Kidney (tissue), 13 donors: ENCODE measurements at regions not wholly inside any gene's neighbourhood (a gene's known extent, or its start where the extent isn't known, plus 50 kb on each side); places are given as distances from the start of the nearest gene placed in this dataset.
"Not testable (repeated sequence)": the region's sequence is repeated elsewhere in the genome, so short reads cannot be mapped to it uniquely, and the experiment has no call there.

Experiments
- DNase-seq, 5 donors: peaks; one replicate each; pipeline ENCODE4 v3.0.0-alpha.2; 2013 to 2020
- FAIRE-seq: peaks from 2 replicates; lab custom pipeline; 2012; peaks lifted over from hg19 to GRCh38; lab: Jason Lieb, UNC
- H3K27ac ChIP-seq, 2 donors: one replicate each; pipeline ENCODE4 v1.7.0; 2013; ENCODE audit warnings: low read depth in 2 of 2, low read length in 2 of 2, inconsistent platforms in 1 of 2
- H3K27me3 ChIP-seq: one replicate; pipeline ENCODE4 v1.7.1; 2013; ENCODE audit warnings: low read length, inconsistent platforms; ENCODE audit not compliant: control insufficient read depth, insufficient read depth
- H3K36me3 ChIP-seq, 3 donors: one replicate each; pipeline versions ENCODE4 v1.7.0 to v1.7.1; 2013; ENCODE audit warnings: low read length in 3 of 3, control low read depth in 1 of 3, inconsistent platforms in 1 of 3; ENCODE audit not compliant: insufficient read depth in 3 of 3, control insufficient read depth in 2 of 3
- H3K4me1 ChIP-seq, 3 donors: one replicate each; pipeline versions ENCODE4 v1.7.0 to v1.7.1; 2013; ENCODE audit warnings: low read length in 3 of 3, inconsistent platforms in 1 of 3, low read depth in 1 of 3; ENCODE audit not compliant: control insufficient read depth in 2 of 3, insufficient read depth in 2 of 3
- H3K4me3 ChIP-seq, 3 donors: one replicate each; pipeline versions ENCODE4 v1.7.0 to v1.8.1; 2013; ENCODE audit warnings: low read length in 3 of 3, control low read depth in 1 of 3, inconsistent platforms in 1 of 3
- H3K9ac ChIP-seq, 3 donors: one replicate each; pipeline versions ENCODE4 v1.7.0 to v1.7.1; 2013; ENCODE audit warnings: low read length in 3 of 3, control low read depth in 1 of 3, inconsistent platforms in 1 of 3
- H3K9me3 ChIP-seq, 3 donors: one replicate each; pipeline versions ENCODE4 v1.7.0 to v1.7.1; 2013; ENCODE audit warnings: low read length in 3 of 3, control low read depth in 1 of 3, inconsistent platforms in 1 of 3; ENCODE audit not compliant: control insufficient read depth in 2 of 3, insufficient read depth in 1 of 3
- CTCF ChIP-seq: IDR thresholded peaks from 3 replicates; pipeline ENCODE4 v1.5.1; 2012; ENCODE audit warnings: mild to moderate bottlenecking, moderate library complexity, borderline replicate concordance; ENCODE audit not compliant: insufficient read depth; ENCODE audit errors: extremely low read depth
- intact Hi-C: fragments of 100-400 bp; cut with DNase I; formaldehyde crosslinking; loops from one replicate; pipeline ENCODE4 v1.11.1; 2022
- donor health status: control.
- donor health status: control.
- donor health status: control.
- donor health status: control.
- donor health status: control.
- donor health status: DM: yes; HTN: yes; CAD: no.
- donor health status: Normal renal cell carcinoma (clear cell type).

- Histone ChIP-seq H3K9me3 (no peaks in the 10 kb centered on the region), H3K9ac (no peak overlapping the region), H3K27ac (no peak overlapping the region), H3K4me3 (no peak overlapping the region), H3K4me1 (no peaks in the 10 kb centered on the region), H3K36me3 (no peaks in the 10 kb centered on the region), H3K27me3 (no peaks in the 10 kb centered on the region)
- no peak for DNase-seq
- intact Hi-C loops: no loop called here
- no peak for TF ChIP-seq CTCF
- no peak for FAIRE-seq
Observed at GRCh38 chr4:125225806-125226205, 88.9 kb upstream of the FAT4 start.

DNA sequence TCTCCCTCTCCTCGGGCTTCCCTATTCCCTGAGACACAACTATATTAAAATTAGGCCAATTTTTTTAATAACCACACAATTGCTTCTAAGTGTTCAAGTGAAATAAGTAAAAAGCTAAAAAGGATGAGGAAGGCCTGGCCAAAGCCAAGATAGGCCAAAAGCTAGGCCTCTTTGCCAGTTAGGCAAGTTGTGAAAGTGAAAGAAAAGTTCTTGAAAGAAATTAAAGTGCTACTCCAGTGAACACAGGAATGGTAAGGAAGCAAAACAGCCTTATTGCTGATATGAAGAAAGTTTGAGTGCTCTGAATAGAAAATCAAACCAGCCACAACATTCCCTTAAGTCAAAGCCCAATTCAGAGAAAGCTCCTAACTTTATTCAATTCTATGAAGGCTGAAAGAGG is 114.2 kb upstream of the FAT4 start:
- H3K4me1 ChIP-seq: no peaks in the 10 kb centered on the region
- FAIRE-seq: no peak
- TF ChIP-seq CTCF: no peak
- no peak overlapping the region for H3K9ac ChIP-seq
- H3K4me3 ChIP-seq: no peak overlapping the region
- no peaks in the 10 kb centered on the region for H3K36me3 ChIP-seq
- DNase-seq: no peak
- H3K27me3 ChIP-seq: no peaks in the 10 kb centered on the region
- H3K9me3 ChIP-seq: no peaks in the 10 kb centered on the region
- H3K27ac ChIP-seq: no peak overlapping the region
- intact Hi-C loops: no loop called here

- no peaks in the 10 kb centered on the region for H3K4me1 ChIP-seq
- DNase-seq (no peak), FAIRE-seq (peak; percentile 32)
- H3K27ac ChIP-seq: no peak overlapping the region
- no peaks in the 10 kb centered on the region for H3K27me3 ChIP-seq
- no peaks in the 10 kb centered on the region for H3K9me3 ChIP-seq
- H3K9ac ChIP-seq: no peak overlapping the region
- intact Hi-C loops: no loop called here
- no peak for TF ChIP-seq CTCF
- no peak overlapping the region for H3K4me3 ChIP-seq
- no peaks in the 10 kb centered on the region for H3K36me3 ChIP-seq
Observed at GRCh38 chr4:125198916-125199315, 115.8 kb upstream of the FAT4 start.

DNA sequence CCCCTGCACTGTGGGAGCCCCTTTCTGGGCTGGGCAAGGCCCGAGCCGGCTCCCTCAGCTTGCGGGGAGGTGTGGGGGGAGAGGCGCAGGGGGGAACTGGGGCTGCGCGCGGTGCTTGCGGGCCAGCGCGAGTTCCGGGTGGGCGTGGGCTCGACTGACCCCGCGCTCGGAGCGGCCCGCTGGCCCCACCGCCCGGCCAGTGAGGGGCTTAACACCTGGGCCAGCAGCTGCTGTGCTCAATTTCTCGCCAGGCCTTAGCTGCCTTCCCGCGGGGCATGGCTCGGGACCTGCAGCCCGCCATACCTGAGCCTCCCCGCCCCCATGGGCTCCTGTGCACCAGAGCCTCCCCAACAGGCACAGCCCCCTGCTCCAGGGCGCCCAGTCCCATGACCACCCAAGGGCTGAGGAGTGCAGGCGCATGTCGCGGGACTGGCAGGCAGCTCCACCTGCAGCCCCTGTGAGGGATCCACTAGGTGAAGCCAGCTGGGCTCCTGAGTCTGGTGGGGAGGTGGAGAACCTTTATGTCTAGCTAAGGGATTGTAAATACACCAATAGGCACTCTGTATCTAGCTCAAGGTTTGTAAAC is 122.8 kb upstream of the FAT4 start:
- H3K4me1 ChIP-seq: not testable (repeated sequence)

More for the DNA sequence above, 122.8 kb upstream of the FAT4 start:
- intact Hi-C loops, FAIRE-seq, DNase-seq, H3K27me3 ChIP-seq, H3K36me3 ChIP-seq, H3K4me3 ChIP-seq, H3K27ac ChIP-seq, H3K9me3 ChIP-seq, H3K9ac ChIP-seq: not testable (repeated sequence)
